Adrenal gland (tissue), 9 donors: ENCODE measurements at regions not wholly inside any gene's neighbourhood (a gene's known extent, or its start where the extent isn't known, plus 50 kb on each side); places are given as distances from the start of the nearest gene placed in this dataset.

Source experiments
- DNase-seq, 7 donors: peaks; one replicate each; pipeline ENCODE4 v3.0.0-alpha.2; 2019 to 2020
- H3K27ac ChIP-seq, 5 donors: fragments of 200-600 bp; sonication (generic) in 4 of 5; 1 replicate in 3 of 5; 2 replicates in 2 of 5; pipeline versions ENCODE4 v1.5.1 to v1.8.0; 2016 to 2020; ENCODE audit warnings: mild to moderate bottlenecking in 1 of 5
- H3K27me3 ChIP-seq: fragments of 200-600 bp; 2 replicates; pipeline ENCODE4 v1.8.0; 2021
- H3K36me3 ChIP-seq, 2 donors: fragments of 200-600 bp; replicated peaks in 1 of 2; 1 replicate in 1 of 2; 2 replicates in 1 of 2; pipeline versions ENCODE4 v1.5.1 to v1.8.0; 2018 to 2022
- H3K4me1 ChIP-seq, 2 donors: fragments of 200-600 bp; replicated peaks in 1 of 2; 1 replicate in 1 of 2; 2 replicates in 1 of 2; pipeline versions ENCODE4 v1.5.1 to v1.8.0; 2018 to 2021
- H3K4me3 ChIP-seq, 4 donors: fragments of 200-600 bp; sonication (generic) in 3 of 4; one replicate each; pipeline ENCODE4 v1.5.1; 2016 to 2018
- H3K9me3 ChIP-seq, 3 donors: fragments of 200-600 bp; sonication (generic) in 1 of 3; replicated peaks in 1 of 3; 1 replicate in 2 of 3; 2 replicates in 1 of 3; pipeline versions ENCODE4 v1.5.1 to v1.8.0; 2016 to 2021
- CTCF ChIP-seq, 6 experiments: fragments of 450-650 bp in 4 of 6; fragments of 200-600 bp in 2 of 6; sonication (generic) in 1 of 6; IDR thresholded peaks; 1 replicate in 5 of 6; 2 replicates in 1 of 6; pipeline versions ENCODE4 v1.5.1 to v1.8.0; 2016 to 2021; ENCODE audit warnings: antibody characterized with exemption in 6 of 6, mild to moderate bottlenecking in 2 of 6, moderate library complexity in 1 of 6
- POLR2A ChIP-seq, 2 donors: fragments of 450-650 bp; IDR thresholded peaks; one replicate each; pipeline ENCODE4 v1.6.1; 2017; ENCODE audit warnings: antibody characterized with exemption in 2 of 2, mild to moderate bottlenecking in 2 of 2, moderate library complexity in 1 of 2
- WGBS, 4 donors: extraction: QIAGEN DNeasy Blood & Tissue Kit in 2 of 4; methylation state at CpG; one replicate each; pipeline versions ENCODE4 v1.1.5 to v1.1.7; 2013 to 2017; 5-methylcytosine and 5-hydroxymethylcytosine counted together
- intact Hi-C, 2 donors: fragments of 100-400 bp; cut with DNase I; formaldehyde crosslinking; loops; one replicate each; pipeline versions ENCODE4 v1.14.1 to v1.15.0; 2022 to 2023
- donor health status: healthy with polysubstance abuse.
- donor health status: Bipolar disorder and iron deficiency.
- donor health status: DM: yes; HTN: yes; CAD: no.
- donor health status: DM: no; HTN: no; CAD: no.
- donor health status: DM: no; HTN: no; CAD: no.

- Histone ChIP-seq H3K4me3 (no peak overlapping the region), H3K27me3 (peaks cover 3% of the 10 kb centered on the region), H3K4me1 (no peaks in the 10 kb centered on the region), H3K36me3 (no peaks in the 10 kb centered on the region), H3K27ac (no peak overlapping the region), H3K9me3 (no peaks in the 10 kb centered on the region)
- DNase-seq, result no peak
- intact Hi-C loops, result no loop called here
- 44 to 58% (median 53%) methylated on average over 10 of the region's 10 CpGs for WGBS, 4 donors
- TF ChIP-seq CTCF (IDR thresholded peaks at IDR 0.05) (no peak), POLR2A (IDR thresholded peaks at IDR 0.05) (no peak)
Observed at GRCh38 chr10:131739206-131739605, 161.6 kb upstream of the PPP2R2D start.

GRCh38 chr10:131742500-131742951 lies 158.3 kb upstream of the PPP2R2D start:
- no peaks in the 10 kb centered on the region for H3K36me3 ChIP-seq
- TF ChIP-seq POLR2A (IDR thresholded peaks at IDR 0.05) (no peak), CTCF (IDR thresholded peaks at IDR 0.05) (no peak)
- no peak overlapping the region for H3K4me3 ChIP-seq
- no peaks in the 10 kb centered on the region for H3K4me1 ChIP-seq
- intact Hi-C loops, result no loop called here
- DNase-seq, result no peak
- H3K27me3 ChIP-seq, result peaks cover 3% of the 10 kb centered on the region
- no peak overlapping the region for H3K27ac ChIP-seq
- 80 to 93% (median 84%) methylated on average over 3 to 17 of the region's 17 CpGs for WGBS, 4 donors
- H3K9me3 ChIP-seq, result no peaks in the 10 kb centered on the region

GRCh38 chr10:131743190-131744151 lies 157.3 kb upstream of the PPP2R2D start:
- no peak for DNase-seq
- intact Hi-C loops, result no loop called here
- peaks cover 10% of the 10 kb centered on the region for H3K27me3 ChIP-seq
- H3K4me1 ChIP-seq, result no peaks in the 10 kb centered on the region
- H3K4me3 ChIP-seq, result no peak overlapping the region
- H3K36me3 ChIP-seq, result no peaks in the 10 kb centered on the region
- no peak for TF ChIP-seq CTCF (IDR thresholded peaks at IDR 0.05)
- TF ChIP-seq POLR2A (IDR thresholded peaks at IDR 0.05), result no peak
- no peaks in the 10 kb centered on the region for H3K9me3 ChIP-seq
- H3K27ac ChIP-seq, result no peak overlapping the region
- WGBS, 4 donors, result 29 to 49% (median 38%) methylated on average over 12 to 24 of the region's 24 CpGs

- no peak for DNase-seq
Observed at GRCh38 chr10:131744346-131744745, 156.5 kb upstream of the PPP2R2D start.

More at GRCh38 chr10:131744346-131744745, 156.5 kb upstream of the PPP2R2D start:
- no peak overlapping the region for H3K4me3 ChIP-seq
- peaks cover 14% of the 10 kb centered on the region for H3K27me3 ChIP-seq
- TF ChIP-seq POLR2A (IDR thresholded peaks at IDR 0.05) (no peak), CTCF (IDR thresholded peaks at IDR 0.05) (no peak)
- no peaks in the 10 kb centered on the region for H3K9me3 ChIP-seq
- intact Hi-C loops, result no loop called here
- WGBS, 4 donors, result 60 to 74% (median 68%) methylated on average over 8 to 10 of the region's 10 CpGs
- H3K36me3 ChIP-seq, result no peaks in the 10 kb centered on the region
- H3K27ac ChIP-seq, result no peak overlapping the region
- H3K4me1 ChIP-seq, result no peaks in the 10 kb centered on the region
